SU-DHL-6 (cell line): ENCODE measurements at regions not wholly inside any gene's neighbourhood (a gene's known extent, or its start where the extent isn't known, plus 50 kb on each side); places are given as distances from the start of the nearest gene placed in this dataset.

Source experiments
- H2AFZ ChIP-seq: fragments of 200-600 bp; sonication (generic); 2 replicates; pipeline ENCODE4 v1.6.1; 2014; ENCODE audit warnings: low read depth, mild to moderate bottlenecking, moderate library complexity, mixed read lengths, antibody characterized with exemption, low read length; ENCODE audit not compliant: severe bottlenecking
- H3F3A ChIP-seq: fragments of 200-600 bp; shearing (Covaris generic); 2 replicates; pipeline ENCODE4 v1.6.0; 2016; ENCODE audit warnings: antibody characterized with exemption, mild to moderate bottlenecking; ENCODE audit not compliant: insufficient read depth
- H3K27ac ChIP-seq: fragments of 200-600 bp; sonication (generic); 2 replicates; pipeline ENCODE4 v1.5.1; 2016; ENCODE audit warnings: low read depth, mild to moderate bottlenecking, low read length, moderate library complexity, mixed read lengths
- H3K27me3 ChIP-seq: fragments of 200-600 bp; sonication (generic), shearing (Covaris generic); 2 replicates; pipeline ENCODE4 v1.6.0; 2014; ENCODE audit warnings: mild to moderate bottlenecking, low read length
- H3K36me3 ChIP-seq: fragments of 200-600 bp; sonication (generic); 2 replicates; pipeline ENCODE4 v1.6.1; 2014; ENCODE audit warnings: mild to moderate bottlenecking, low read length, mixed read lengths
- H3K4me2 ChIP-seq: fragments of 300-600, 200-600 bp; shearing (Covaris generic), sonication (generic); 2 replicates; pipeline ENCODE4 v1.6.0; 2014; ENCODE audit warnings: low read length, low read depth, mild to moderate bottlenecking; ENCODE audit not compliant: poor library complexity, severe bottlenecking
- H3K4me3 ChIP-seq: fragments of 200-600 bp; sonication (generic); 2 replicates; pipeline ENCODE4 v1.5.1; 2014; ENCODE audit warnings: antibody characterized with exemption, low read length, mild to moderate bottlenecking, mixed read lengths; ENCODE audit not compliant: insufficient read depth, poor library complexity, severe bottlenecking
- H3K79me2 ChIP-seq: fragments of 200-600 bp; sonication (generic); 2 replicates; pipeline ENCODE4 v1.6.1; 2014; ENCODE audit warnings: mild to moderate bottlenecking, low read length, moderate library complexity; ENCODE audit not compliant: insufficient read depth
- H3K9ac ChIP-seq: fragments of 200-600 bp; sonication (generic); 2 replicates; pipeline ENCODE4 v1.7.0; 2014; ENCODE audit warnings: mild to moderate bottlenecking, low read length
- H3K9me2 ChIP-seq: fragments of 200-600 bp; sonication (generic); replicated peaks from 2 replicates; pipeline ENCODE4 v1.6.1; 2014; ENCODE audit warnings: low read length; ENCODE audit not compliant: insufficient read depth
- H3K9me3 ChIP-seq: fragments of 200-600 bp; sonication (generic); 2 replicates; pipeline ENCODE4 v1.6.1; 2014; ENCODE audit warnings: low read length, mixed read lengths; ENCODE audit not compliant: insufficient read depth
- H4K20me1 ChIP-seq: fragments of 200-600 bp; sonication (generic); 2 replicates; pipeline ENCODE4 v1.6.1; 2014; ENCODE audit warnings: low read depth, mild to moderate bottlenecking, antibody characterized with exemption, low read length, moderate library complexity, mixed read lengths
- EZH2phosphoT487 ChIP-seq: fragments of 200-600 bp; sonication (generic), shearing (Covaris generic); conservative IDR thresholded peaks from 2 replicates; pipeline ENCODE4 v1.6.1; 2018; ENCODE audit warnings: mild to moderate bottlenecking, antibody characterized with exemption, low read length, moderate library complexity, mixed read lengths
- TF ChIP-seq, protein P1 (sequence below): fragments of 200-600 bp; sonication (generic); IDR thresholded peaks from one replicate; pipeline ENCODE4 v1.5.1; 2017; ENCODE audit warnings: antibody characterized with exemption, mild to moderate bottlenecking, low read length, moderate library complexity; ENCODE audit not compliant: insufficient read depth, poor library complexity, severe bottlenecking

GRCh38 chr18:71028285-71028762 lies 739.5 kb downstream of the SOCS6 start:
- H3K9me3 ChIP-seq = no peaks in the 10 kb centered on the region
- H4K20me1 ChIP-seq = no peaks in the 10 kb centered on the region
- H3K79me2 ChIP-seq = no peaks in the 10 kb centered on the region
- no peaks in the 10 kb centered on the region for H3K9me2 ChIP-seq
- no peak overlapping the region for H3K27ac ChIP-seq
- H3F3A ChIP-seq = no peaks in the 10 kb centered on the region
- no peak overlapping the region for H3K4me3 ChIP-seq
- no peaks in the 10 kb centered on the region for H3K36me3 ChIP-seq
- TF ChIP-seq, protein P1, sequence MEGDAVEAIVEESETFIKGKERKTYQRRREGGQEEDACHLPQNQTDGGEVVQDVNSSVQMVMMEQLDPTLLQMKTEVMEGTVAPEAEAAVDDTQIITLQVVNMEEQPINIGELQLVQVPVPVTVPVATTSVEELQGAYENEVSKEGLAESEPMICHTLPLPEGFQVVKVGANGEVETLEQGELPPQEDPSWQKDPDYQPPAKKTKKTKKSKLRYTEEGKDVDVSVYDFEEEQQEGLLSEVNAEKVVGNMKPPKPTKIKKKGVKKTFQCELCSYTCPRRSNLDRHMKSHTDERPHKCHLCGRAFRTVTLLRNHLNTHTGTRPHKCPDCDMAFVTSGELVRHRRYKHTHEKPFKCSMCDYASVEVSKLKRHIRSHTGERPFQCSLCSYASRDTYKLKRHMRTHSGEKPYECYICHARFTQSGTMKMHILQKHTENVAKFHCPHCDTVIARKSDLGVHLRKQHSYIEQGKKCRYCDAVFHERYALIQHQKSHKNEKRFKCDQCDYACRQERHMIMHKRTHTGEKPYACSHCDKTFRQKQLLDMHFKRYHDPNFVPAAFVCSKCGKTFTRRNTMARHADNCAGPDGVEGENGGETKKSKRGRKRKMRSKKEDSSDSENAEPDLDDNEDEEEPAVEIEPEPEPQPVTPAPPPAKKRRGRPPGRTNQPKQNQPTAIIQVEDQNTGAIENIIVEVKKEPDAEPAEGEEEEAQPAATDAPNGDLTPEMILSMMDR = no peak
- TF ChIP-seq EZH2phosphoT487 = no peak
- H3K9ac ChIP-seq = no peak overlapping the region
- H3K27me3 ChIP-seq = no peaks in the 10 kb centered on the region
- H2AFZ ChIP-seq = no peak overlapping the region
- no peak overlapping the region for H3K4me2 ChIP-seq

DNA sequence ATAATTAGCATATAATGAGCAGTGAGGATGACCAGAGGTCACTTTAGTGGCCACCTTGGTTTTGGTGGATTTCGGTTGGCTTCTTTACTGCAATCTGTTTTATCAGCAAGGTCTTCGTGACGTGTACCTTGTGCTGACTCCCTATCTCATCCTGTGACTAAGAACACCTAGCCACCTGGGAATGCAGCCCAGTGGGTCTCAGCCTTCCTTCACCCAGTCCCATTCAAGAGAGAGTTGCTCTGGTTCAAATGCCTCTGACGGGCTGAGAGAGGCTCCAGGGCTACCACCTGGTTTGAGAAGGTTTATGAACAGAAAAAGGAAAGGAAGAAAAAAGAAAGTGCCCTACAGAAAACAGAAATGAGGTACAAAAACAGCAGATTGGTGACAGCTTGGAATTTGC lies 738.7 kb downstream of the SOCS6 start:
- Histone ChIP-seq H3K9ac (no peak overlapping the region), H3K36me3 (no peaks in the 10 kb centered on the region), H3F3A (no peaks in the 10 kb centered on the region), H3K27ac (no peak overlapping the region), H3K9me2 (no peaks in the 10 kb centered on the region), H3K27me3 (no peaks in the 10 kb centered on the region), H3K79me2 (no peaks in the 10 kb centered on the region), H4K20me1 (no peaks in the 10 kb centered on the region), H3K4me2 (no peak overlapping the region), H2AFZ (no peak overlapping the region), H3K4me3 (no peak overlapping the region), H3K9me3 (no peaks in the 10 kb centered on the region)
- TF ChIP-seq, protein P1 = no peak
- TF ChIP-seq EZH2phosphoT487 = no peak

DNA sequence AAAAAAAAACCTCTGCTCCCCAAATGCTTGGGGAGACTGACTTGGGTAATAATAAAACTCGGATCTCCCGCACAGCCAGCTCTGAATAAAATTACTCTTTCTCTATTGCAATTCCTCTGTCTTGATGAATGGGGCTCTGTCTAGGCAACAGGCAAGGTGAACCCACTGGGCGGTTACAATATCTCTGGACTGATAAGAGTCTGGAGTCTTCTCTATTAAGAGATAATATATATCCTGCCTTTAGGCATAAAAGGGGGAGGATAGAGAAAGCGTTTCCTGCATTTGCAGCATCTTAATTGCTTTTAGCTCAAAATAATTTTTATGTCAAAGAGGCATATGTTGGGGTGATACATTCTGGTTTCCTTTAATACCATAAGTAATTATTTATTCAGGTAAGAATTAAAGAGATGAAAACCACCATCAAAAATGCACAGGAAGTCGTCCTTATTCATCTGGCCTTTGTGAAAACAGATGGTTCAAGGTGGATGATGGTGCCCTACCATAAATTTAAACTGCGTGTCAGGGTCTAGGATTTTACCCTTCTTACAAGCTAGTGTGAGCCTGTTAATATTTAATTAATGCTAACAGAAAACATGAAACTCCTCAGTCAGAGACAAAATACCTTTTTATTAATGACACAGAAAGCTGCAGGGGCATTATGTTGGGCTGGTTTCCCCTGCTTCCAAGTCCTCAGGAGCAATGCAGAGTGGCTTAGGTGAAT lies 736.8 kb downstream of the SOCS6 start:
- H3F3A ChIP-seq = no peaks in the 10 kb centered on the region
- no peaks in the 10 kb centered on the region for H3K9me3 ChIP-seq
- no peaks in the 10 kb centered on the region for H3K27me3 ChIP-seq
- H3K27ac ChIP-seq = no peak overlapping the region
- no peak overlapping the region for H3K4me3 ChIP-seq
- H3K9me2 ChIP-seq = no peaks in the 10 kb centered on the region
- no peak overlapping the region for H2AFZ ChIP-seq
- H3K9ac ChIP-seq = no peak overlapping the region
- TF ChIP-seq, protein P1 = no peak
- TF ChIP-seq EZH2phosphoT487 = no peak
- no peaks in the 10 kb centered on the region for H3K36me3 ChIP-seq
- H3K4me2 ChIP-seq = no peak overlapping the region
- no peaks in the 10 kb centered on the region for H4K20me1 ChIP-seq
- H3K79me2 ChIP-seq = no peaks in the 10 kb centered on the region
